MM.1S (cell line): ENCODE measurements at regions not wholly inside any gene's neighbourhood (a gene's known extent, or its start where the extent isn't known, plus 50 kb on each side); places are given as distances from the start of the nearest gene placed in this dataset.

Source experiments
- DNase-seq: peaks from one replicate; pipeline ENCODE4 v3.0.0-alpha.2; 2015
- H2AFZ ChIP-seq: fragments of 300-600 bp; sonication (generic); 2 replicates; pipeline ENCODE4 v1.6.0; 2016; ENCODE audit warnings: antibody characterized with exemption, low read length
- H3F3A ChIP-seq: fragments of 300-600 bp; sonication (generic); 2 replicates; pipeline ENCODE4 v1.6.1; 2016; ENCODE audit warnings: mild to moderate bottlenecking, antibody characterized with exemption, low read length, moderate library complexity, mixed read lengths; ENCODE audit not compliant: insufficient read depth
- H3K27ac ChIP-seq: fragments of 300-600 bp; sonication (generic); 2 replicates; pipeline ENCODE4 v1.5.1; 2016; ENCODE audit warnings: mild to moderate bottlenecking, low read length
- H3K27me3 ChIP-seq: fragments of 300-600 bp; sonication (generic); replicated peaks from 2 replicates; pipeline ENCODE4 v1.6.0; 2016; ENCODE audit warnings: low read length; ENCODE audit not compliant: insufficient read depth
- H3K36me3 ChIP-seq: fragments of 300-600 bp; sonication (generic); replicated peaks from 2 replicates; pipeline ENCODE4 v1.6.1; 2016; ENCODE audit warnings: mild to moderate bottlenecking, low read length, mixed read lengths; ENCODE audit not compliant: insufficient read depth
- H3K4me1 ChIP-seq: fragments of 300-600 bp; sonication (generic); 2 replicates; pipeline ENCODE4 v1.6.1; 2016; ENCODE audit warnings: low read length, mixed read lengths
- H3K4me2 ChIP-seq: fragments of 300-600 bp; sonication (generic); 2 replicates; pipeline ENCODE4 v1.6.0; 2016; ENCODE audit warnings: low read depth, low read length
- H3K4me3 ChIP-seq: fragments of 300-600 bp; sonication (generic); 2 replicates; pipeline ENCODE4 v1.5.1; 2016; ENCODE audit warnings: low read length, mixed read lengths
- H3K79me2 ChIP-seq: fragments of 300-600 bp; sonication (generic); 2 replicates; pipeline ENCODE4 v1.6.1; 2016; ENCODE audit warnings: mixed run types, low read length, mixed read lengths
- H3K9ac ChIP-seq: fragments of 300-600 bp; sonication (generic); 2 replicates; pipeline ENCODE4 v1.6.1; 2016; ENCODE audit warnings: low read length, mixed read lengths
- H3K9me2 ChIP-seq: fragments of 300-600 bp; sonication (generic); replicated peaks from 2 replicates; pipeline ENCODE4 v1.6.1; 2016; ENCODE audit warnings: mild to moderate bottlenecking, low read length, mixed read lengths; ENCODE audit not compliant: insufficient read depth
- H3K9me3 ChIP-seq: fragments of 300-600 bp; sonication (generic); replicated peaks from 2 replicates; pipeline ENCODE4 v1.6.1; 2016; ENCODE audit warnings: mild to moderate bottlenecking, low read length, mixed read lengths; ENCODE audit not compliant: insufficient read depth
- H4K20me1 ChIP-seq: fragments of 300-600 bp; sonication (generic); 2 replicates; pipeline ENCODE4 v1.6.1; 2016; ENCODE audit warnings: mild to moderate bottlenecking, low read length, moderate library complexity, mixed read lengths; ENCODE audit not compliant: insufficient read depth
- EZH2 ChIP-seq: fragments of 300-600 bp; sonication (generic); optimal IDR thresholded peaks from 2 replicates; pipeline ENCODE3; 2017; ENCODE audit warnings: low read depth, mild to moderate bottlenecking, antibody characterized with exemption, low read length, mixed read lengths
- EZH2phosphoT487 ChIP-seq: fragments of 300-600 bp; sonication (generic); IDR thresholded peaks from 2 replicates; pipeline ENCODE4 v1.6.1; 2018; ENCODE audit warnings: antibody characterized with exemption, low read length
- TF ChIP-seq, protein P1 (sequence below): fragments of 300-600 bp; sonication (generic); IDR thresholded peaks from 2 replicates; pipeline ENCODE4 v1.5.1; 2016; ENCODE audit warnings: antibody characterized with exemption, low read length, mixed read lengths

DNA sequence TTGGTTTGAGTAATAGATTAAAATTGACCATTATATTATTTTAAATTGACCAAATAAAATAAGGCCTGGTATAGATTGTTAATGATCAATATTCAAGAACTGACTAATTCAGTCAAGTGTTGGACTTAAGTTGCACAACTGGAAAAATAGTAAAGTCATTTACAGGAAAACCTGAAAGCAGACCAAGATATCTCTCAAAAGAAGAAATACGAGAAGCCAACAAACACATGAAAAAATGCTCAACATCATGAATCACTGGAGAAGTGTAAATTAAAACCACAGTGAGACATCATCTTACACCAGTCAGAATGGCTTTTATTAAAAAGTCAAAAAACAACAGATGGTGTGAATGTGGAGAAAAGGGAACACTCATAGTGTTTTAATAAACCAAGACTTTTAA is 80.4 kb upstream of the MALRD1 start:
- Histone ChIP-seq H3K36me3 (no peaks in the 10 kb centered on the region), H3K9me2 (no peaks in the 10 kb centered on the region), H2AFZ (no peak overlapping the region), H3K4me3 (no peak overlapping the region), H4K20me1 (no peaks in the 10 kb centered on the region), H3F3A (no peaks in the 10 kb centered on the region), H3K27ac (no peak overlapping the region), H3K4me1 (no peaks in the 10 kb centered on the region), H3K79me2 (no peaks in the 10 kb centered on the region), H3K9ac (no peak overlapping the region), H3K9me3 (no peaks in the 10 kb centered on the region), H3K27me3 (no peaks in the 10 kb centered on the region), H3K4me2 (no peak overlapping the region)
- TF ChIP-seq, protein P1, sequence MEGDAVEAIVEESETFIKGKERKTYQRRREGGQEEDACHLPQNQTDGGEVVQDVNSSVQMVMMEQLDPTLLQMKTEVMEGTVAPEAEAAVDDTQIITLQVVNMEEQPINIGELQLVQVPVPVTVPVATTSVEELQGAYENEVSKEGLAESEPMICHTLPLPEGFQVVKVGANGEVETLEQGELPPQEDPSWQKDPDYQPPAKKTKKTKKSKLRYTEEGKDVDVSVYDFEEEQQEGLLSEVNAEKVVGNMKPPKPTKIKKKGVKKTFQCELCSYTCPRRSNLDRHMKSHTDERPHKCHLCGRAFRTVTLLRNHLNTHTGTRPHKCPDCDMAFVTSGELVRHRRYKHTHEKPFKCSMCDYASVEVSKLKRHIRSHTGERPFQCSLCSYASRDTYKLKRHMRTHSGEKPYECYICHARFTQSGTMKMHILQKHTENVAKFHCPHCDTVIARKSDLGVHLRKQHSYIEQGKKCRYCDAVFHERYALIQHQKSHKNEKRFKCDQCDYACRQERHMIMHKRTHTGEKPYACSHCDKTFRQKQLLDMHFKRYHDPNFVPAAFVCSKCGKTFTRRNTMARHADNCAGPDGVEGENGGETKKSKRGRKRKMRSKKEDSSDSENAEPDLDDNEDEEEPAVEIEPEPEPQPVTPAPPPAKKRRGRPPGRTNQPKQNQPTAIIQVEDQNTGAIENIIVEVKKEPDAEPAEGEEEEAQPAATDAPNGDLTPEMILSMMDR = no peak
- TF ChIP-seq EZH2phosphoT487 (no peak), EZH2 (no peak)
- DNase-seq = no peak

DNA sequence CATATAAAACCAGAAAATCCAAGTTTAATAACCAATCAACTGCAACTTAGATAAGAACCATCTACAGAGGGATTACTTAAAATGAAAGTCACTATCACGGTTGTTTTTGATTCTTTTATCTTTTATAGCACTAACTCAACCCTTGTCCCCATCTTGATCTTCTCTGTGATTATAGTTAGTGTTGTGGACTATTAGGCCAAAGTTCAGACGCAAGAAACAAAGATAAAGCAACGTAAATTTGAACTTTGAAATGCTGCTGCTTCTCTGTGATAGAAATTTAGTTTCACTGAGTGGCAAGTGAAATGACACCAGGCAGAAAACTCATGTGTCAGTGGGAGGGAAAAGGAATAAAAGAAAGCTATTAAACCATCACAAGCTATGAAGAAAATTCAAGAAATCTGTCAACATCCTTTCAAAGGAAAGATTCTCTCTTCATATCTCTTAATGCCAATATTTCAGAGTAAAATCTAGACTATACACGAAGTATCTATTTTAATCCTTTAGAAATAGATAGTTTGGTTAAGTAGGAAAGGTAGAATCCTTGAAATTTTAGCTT is 71.8 kb upstream of the MALRD1 start:
- H3K4me2 ChIP-seq = no peak overlapping the region
- no peak for DNase-seq
- H3F3A ChIP-seq = no peaks in the 10 kb centered on the region

DNA sequence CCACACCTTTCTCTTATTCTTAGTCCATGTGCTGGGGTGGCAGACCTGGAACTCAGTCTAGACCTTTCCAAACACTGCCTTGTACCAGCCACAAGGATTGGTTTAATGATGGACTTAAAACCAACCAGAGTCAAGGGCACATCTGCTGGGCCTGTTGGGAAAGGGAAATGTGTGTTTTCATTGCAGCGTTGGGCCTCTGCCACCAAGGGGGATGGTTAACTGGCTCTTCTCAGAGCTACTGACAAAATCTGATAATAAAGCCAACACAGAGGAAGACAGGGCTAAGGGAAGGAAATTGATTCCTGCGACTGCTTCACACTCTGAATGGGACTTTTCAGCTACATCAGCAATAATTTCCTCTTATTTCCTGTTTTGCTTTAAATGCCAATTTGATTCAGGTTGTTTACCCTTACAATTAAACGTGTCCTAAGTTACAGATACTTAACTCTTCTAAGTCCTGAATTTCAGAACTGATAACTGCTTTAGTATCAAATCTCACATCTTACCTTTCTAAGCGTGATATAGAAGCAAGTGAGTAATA is 68.4 kb upstream of the MALRD1 start:
- no peaks in the 10 kb centered on the region for H3K9me3 ChIP-seq
- no peaks in the 10 kb centered on the region for H3K79me2 ChIP-seq
- no peak overlapping the region for H3K27ac ChIP-seq
- no peak for DNase-seq
- H2AFZ ChIP-seq = no peak overlapping the region
- no peaks in the 10 kb centered on the region for H3K36me3 ChIP-seq
- H3K27me3 ChIP-seq = no peaks in the 10 kb centered on the region
- no peak overlapping the region for H3K4me3 ChIP-seq
- TF ChIP-seq, protein P1 = no peak
- no peak for TF ChIP-seq EZH2
- TF ChIP-seq EZH2phosphoT487 = no peak
- no peak overlapping the region for H3K9ac ChIP-seq
- H3K4me1 ChIP-seq = peaks cover 6% of the 10 kb centered on the region
- H3K9me2 ChIP-seq = no peaks in the 10 kb centered on the region
- no peaks in the 10 kb centered on the region for H4K20me1 ChIP-seq
- H3K4me2 ChIP-seq = no peak overlapping the region
- peaks cover 9% of the 10 kb centered on the region for H3F3A ChIP-seq

More for the DNA sequence above, 71.8 kb upstream of the MALRD1 start:
- Histone ChIP-seq H3K9me2 (no peaks in the 10 kb centered on the region), H4K20me1 (no peaks in the 10 kb centered on the region), H2AFZ (no peak overlapping the region), H3K27me3 (no peaks in the 10 kb centered on the region), H3K4me3 (no peak overlapping the region), H3K4me1 (no peaks in the 10 kb centered on the region), H3K9me3 (no peaks in the 10 kb centered on the region), H3K27ac (no peak overlapping the region), H3K36me3 (no peaks in the 10 kb centered on the region), H3K9ac (no peak overlapping the region), H3K79me2 (no peaks in the 10 kb centered on the region)
- no peak for TF ChIP-seq EZH2
- TF ChIP-seq, protein P1 = no peak
- no peak for TF ChIP-seq EZH2phosphoT487
